H9 (cell line): ENCODE measurements at regions not wholly inside any gene's neighbourhood (a gene's known extent, or its start where the extent isn't known, plus 50 kb on each side); places are given as distances from the start of the nearest gene placed in this dataset.
"Not testable (repeated sequence)": the region's sequence is repeated elsewhere in the genome, so short reads cannot be mapped to it uniquely, and the experiment has no call there.

ENCODE experiments used
- DNase-seq: peaks from one replicate; pipeline ENCODE4 v3.0.0-alpha.2; 2017
- H2AFZ ChIP-seq: one replicate; pipeline ENCODE4 v1.6.1; 2013; ENCODE audit warnings: mild to moderate bottlenecking, low read length, control low read depth, moderate library complexity
- H2AK5ac ChIP-seq: 2 replicates; pipeline ENCODE4 v1.6.1; 2013; ENCODE audit warnings: low read length, control low read depth, mixed read lengths; ENCODE audit not compliant: insufficient read length
- H2BK120ac ChIP-seq: one replicate; pipeline ENCODE4 v1.6.1; 2013; ENCODE audit warnings: low read depth, mild to moderate bottlenecking, low read length, control low read depth, inconsistent platforms; ENCODE audit not compliant: poor library complexity, severe bottlenecking
- H2BK12ac ChIP-seq: 2 replicates; pipeline ENCODE4 v1.6.1; 2013; ENCODE audit warnings: low read length, control low read depth, mixed read lengths, low read depth; ENCODE audit not compliant: insufficient read length
- H2BK15ac ChIP-seq: 2 replicates; pipeline ENCODE4 v1.6.1; 2013; ENCODE audit warnings: low read depth, low read length, control low read depth
- H2BK20ac ChIP-seq: one replicate; pipeline ENCODE4 v1.6.1; 2013; ENCODE audit warnings: low read depth, mild to moderate bottlenecking, low read length, control low read depth, inconsistent platforms; ENCODE audit not compliant: poor library complexity, severe bottlenecking
- H2BK5ac ChIP-seq: 2 replicates; pipeline ENCODE4 v1.6.1; 2013; ENCODE audit warnings: low read length, control low read depth, mixed read lengths; ENCODE audit not compliant: insufficient read length
- H3K14ac ChIP-seq: 2 replicates; pipeline ENCODE4 v1.6.1; 2013; ENCODE audit warnings: low read length, control low read depth; ENCODE audit not compliant: insufficient read depth
- H3K18ac ChIP-seq: 2 replicates; pipeline ENCODE4 v1.6.1; 2013; ENCODE audit warnings: low read depth, mild to moderate bottlenecking, mixed read lengths, low read length, control low read depth; ENCODE audit not compliant: insufficient read length
- H3K23ac ChIP-seq: 2 replicates; pipeline ENCODE4 v1.6.1; 2013; ENCODE audit warnings: low read length, control low read depth, mixed read lengths, low read depth; ENCODE audit not compliant: insufficient read length
- H3K23me2 ChIP-seq: 2 replicates; pipeline ENCODE4 v1.6.1; 2013; ENCODE audit warnings: low read depth, mild to moderate bottlenecking, mixed read lengths, low read length, control low read depth; ENCODE audit not compliant: insufficient read length, poor library complexity, severe bottlenecking
- H3K27ac ChIP-seq: 2 replicates; pipeline ENCODE4 v1.5.1; 2013; ENCODE audit warnings: low read length, control low read depth, mixed read lengths, low read depth; ENCODE audit not compliant: insufficient read length
- H3K27me3 ChIP-seq: 2 replicates; pipeline ENCODE4 v1.6.1; 2013; ENCODE audit warnings: low read length, control low read depth, inconsistent platforms; ENCODE audit not compliant: insufficient read depth
- H3K4ac ChIP-seq: 2 replicates; pipeline ENCODE4 v1.6.1; 2013; ENCODE audit warnings: low read depth, mild to moderate bottlenecking, control low read depth, inconsistent platforms, low read length, moderate library complexity
- H3K4me1 ChIP-seq: 2 replicates; pipeline ENCODE4 v1.6.1; 2013; ENCODE audit warnings: low read length, control low read depth, inconsistent platforms; ENCODE audit not compliant: insufficient read depth
- H3K4me2 ChIP-seq: 2 replicates; pipeline ENCODE4 v1.6.1; 2013; ENCODE audit warnings: low read length, control low read depth, mixed read lengths; ENCODE audit not compliant: insufficient read length, insufficient read depth
- H3K56ac ChIP-seq: 2 replicates; pipeline ENCODE4 v1.6.1; 2013; ENCODE audit warnings: low read depth, mild to moderate bottlenecking, mixed read lengths, low read length, control low read depth; ENCODE audit not compliant: insufficient read length
- H3K79me1 ChIP-seq: 2 replicates; pipeline ENCODE4 v1.6.1; 2013; ENCODE audit warnings: low read depth, mild to moderate bottlenecking, moderate library complexity, low read length, control low read depth, inconsistent platforms; ENCODE audit not compliant: insufficient read depth, poor library complexity, severe bottlenecking
- H3K79me2 ChIP-seq: 2 replicates; pipeline ENCODE4 v1.6.1; 2013; ENCODE audit warnings: low read length, control low read depth, inconsistent platforms; ENCODE audit not compliant: insufficient read depth
- H3K9ac ChIP-seq: 2 replicates; pipeline ENCODE4 v1.6.1; 2013; ENCODE audit warnings: low read length, control low read depth, mixed read lengths; ENCODE audit not compliant: insufficient read length; ENCODE audit errors: extremely low read depth
- H3K9me3 ChIP-seq: one replicate; pipeline ENCODE4 v1.6.1; 2013; ENCODE audit warnings: low read depth, low read length, inconsistent platforms; ENCODE audit not compliant: control insufficient read depth
- H3T11ph ChIP-seq: one replicate; pipeline ENCODE4 v1.6.1; 2013; ENCODE audit warnings: mild to moderate bottlenecking, low read length, control low read depth, inconsistent platforms
- H4K20me1 ChIP-seq: one replicate; pipeline ENCODE4 v1.6.1; 2013; ENCODE audit not compliant: control insufficient read depth, insufficient read length, insufficient read depth
- H4K5ac ChIP-seq: 2 replicates; pipeline ENCODE4 v1.6.1; 2013; ENCODE audit warnings: low read depth, mild to moderate bottlenecking, mixed read lengths, low read length, control low read depth; ENCODE audit not compliant: insufficient read length
- H4K8ac ChIP-seq: replicated peaks from 2 replicates; pipeline ENCODE4 v1.6.1; 2013; ENCODE audit warnings: low read length, control low read depth, mixed read lengths, low read depth; ENCODE audit not compliant: insufficient read length
- H4K91ac ChIP-seq: 2 replicates; pipeline ENCODE4 v1.6.1; 2013; ENCODE audit warnings: low read depth, mild to moderate bottlenecking, moderate library complexity, mixed read lengths, low read length, control low read depth; ENCODE audit not compliant: insufficient read length
- H3K27ac Mint-ChIP-seq, 3 experiments: 2 replicates in 2 of 3; 3 replicates in 1 of 3; pipeline ENCODE4 v1.8.0; 2020 to 2021; ENCODE audit warnings: mixed read lengths in 3 of 3, mild to moderate bottlenecking in 1 of 3, moderate library complexity in 1 of 3
- H3K27me3 Mint-ChIP-seq: 2 replicates; pipeline ENCODE4 v1.8.0; 2021; ENCODE audit warnings: low read depth, mild to moderate bottlenecking, moderate library complexity, mixed read lengths
- H3K36me3 Mint-ChIP-seq, 3 experiments: 2 replicates in 2 of 3; 3 replicates in 1 of 3; pipeline ENCODE4 v1.8.0; 2020 to 2021; ENCODE audit warnings: low read depth in 3 of 3, mixed read lengths in 3 of 3; ENCODE audit not compliant: insufficient read depth in 1 of 3
- H3K4me1 Mint-ChIP-seq, 2 experiments: 2 replicates each; pipeline ENCODE4 v1.8.0; 2020; ENCODE audit warnings: mixed read lengths in 2 of 2
- H3K4me3 Mint-ChIP-seq, 2 experiments: 2 replicates in 1 of 2; 3 replicates in 1 of 2; pipeline ENCODE4 v1.8.0; 2020 to 2021; ENCODE audit warnings: mild to moderate bottlenecking in 2 of 2, mixed read lengths in 2 of 2, moderate library complexity in 1 of 2
- H3K9me3 Mint-ChIP-seq, 2 experiments: 2 replicates in 1 of 2; 3 replicates in 1 of 2; pipeline ENCODE4 v1.8.0; 2020; ENCODE audit warnings: mild to moderate bottlenecking in 2 of 2, mixed read lengths in 2 of 2, moderate library complexity in 1 of 2
- WGBS: extraction: QIAGEN DNeasy Blood & Tissue Kit; methylation state at CpG from one replicate; pipeline ENCODE4 v1.1.7; 2013; ENCODE audit warnings: missing lambda C conversion rate, low lambda C conversion rate, mixed read lengths; ENCODE audit not compliant: insufficient read length; ENCODE audit errors: extremely low coverage; 5-methylcytosine and 5-hydroxymethylcytosine counted together

DNA sequence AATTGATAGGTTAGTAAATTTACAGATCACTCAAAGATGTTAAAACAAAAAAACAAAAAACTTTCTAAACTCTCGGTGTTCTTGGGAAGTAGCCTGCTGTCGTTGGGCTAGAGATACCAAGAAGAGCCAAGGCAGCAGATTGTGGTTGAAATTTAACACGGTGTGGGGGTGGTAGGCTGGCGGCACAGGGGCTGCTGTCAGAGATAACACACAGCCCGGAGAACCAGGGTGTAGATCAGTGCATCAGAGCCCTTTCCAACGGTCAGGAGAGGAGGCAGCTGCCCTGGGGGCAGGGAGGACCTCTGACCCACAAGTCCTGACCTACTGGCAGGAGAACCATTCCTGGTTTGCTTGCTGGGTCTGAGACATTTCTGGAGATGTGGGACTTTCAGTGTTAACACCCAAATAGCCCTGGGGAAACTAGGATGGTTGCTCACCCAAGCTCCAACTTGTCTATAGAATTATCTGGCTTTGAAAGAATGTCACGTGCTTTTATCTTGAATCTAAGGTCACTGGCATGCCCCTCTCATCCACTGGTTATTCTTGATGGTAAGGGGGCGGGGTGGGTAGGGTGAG is 205.2 kb upstream of the PLGLB2 start:
- not testable (repeated sequence) for H2BK12ac ChIP-seq, H3T11ph ChIP-seq, H2AK5ac ChIP-seq, H3K4ac ChIP-seq, H3K27me3 ChIP-seq, H3K4me1 Mint-ChIP-seq, H3K79me1 ChIP-seq, H2BK120ac ChIP-seq, DNase-seq, H3K4me2 ChIP-seq, H3K23ac ChIP-seq, H3K56ac ChIP-seq, H4K8ac ChIP-seq, H3K14ac ChIP-seq, H2AFZ ChIP-seq, H3K27ac ChIP-seq, H4K20me1 ChIP-seq, H2BK20ac ChIP-seq, H2BK5ac ChIP-seq, H3K79me2 ChIP-seq, H3K9ac ChIP-seq, H4K91ac ChIP-seq, H3K27me3 Mint-ChIP-seq, H3K4me1 ChIP-seq, H4K5ac ChIP-seq, H3K18ac ChIP-seq, H2BK15ac ChIP-seq, H3K9me3 ChIP-seq, H3K4me3 Mint-ChIP-seq, H3K23me2 ChIP-seq, H3K9me3 Mint-ChIP-seq, H3K36me3 Mint-ChIP-seq
- H3K27ac Mint-ChIP-seq, result peak overlapping the region in 1 of 3 experiments; percentile 51; a peak in 1 of 7 replicates
- no CpG with 5 or more reads among the region's 8 CpGs for WGBS

DNA sequence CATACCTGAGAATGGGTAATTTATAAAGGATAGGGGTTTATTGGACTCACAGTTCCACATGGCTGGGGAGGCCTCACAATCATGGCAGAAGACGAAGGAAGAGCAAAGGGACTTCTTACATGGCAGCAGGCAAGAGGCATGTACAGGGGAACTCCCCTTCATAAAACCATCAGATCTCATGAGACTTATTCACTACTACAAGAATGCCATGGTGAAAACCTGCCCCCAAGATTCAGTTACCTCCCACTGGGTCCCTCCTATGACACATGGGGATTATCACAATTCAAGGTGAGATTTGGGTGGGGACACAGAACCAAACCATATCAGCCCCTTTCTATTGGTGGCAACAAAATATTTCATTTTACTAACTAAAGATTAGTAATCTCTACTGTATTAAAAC is 204.1 kb upstream of the PLGLB2 start:
- WGBS, result no CpG with 5 or more reads among the region's 1 CpG

More for the DNA sequence above, 204.1 kb upstream of the PLGLB2 start:
- H3T11ph ChIP-seq, H3K9me3 ChIP-seq, H3K56ac ChIP-seq, H2BK12ac ChIP-seq, H3K9ac ChIP-seq, H3K79me2 ChIP-seq, H3K27me3 Mint-ChIP-seq, H3K79me1 ChIP-seq, H3K23me2 ChIP-seq, H2AFZ ChIP-seq, H2BK15ac ChIP-seq, H3K4me1 Mint-ChIP-seq, H3K23ac ChIP-seq, H3K4ac ChIP-seq, H4K5ac ChIP-seq, H3K9me3 Mint-ChIP-seq, H4K20me1 ChIP-seq, H2BK120ac ChIP-seq, H2BK5ac ChIP-seq, H2BK20ac ChIP-seq, H3K4me3 Mint-ChIP-seq, DNase-seq, H2AK5ac ChIP-seq, H3K4me2 ChIP-seq, H3K36me3 Mint-ChIP-seq, H3K27me3 ChIP-seq, H3K14ac ChIP-seq, H4K8ac ChIP-seq, H3K27ac ChIP-seq, H4K91ac ChIP-seq, H3K18ac ChIP-seq, H3K27ac Mint-ChIP-seq, H3K4me1 ChIP-seq: not testable (repeated sequence)
